Aorta (tissue), 5 donors: ENCODE measurements at regions not wholly inside any gene's neighbourhood (a gene's known extent, or its start where the extent isn't known, plus 50 kb on each side); places are given as distances from the start of the nearest gene placed in this dataset.
A peak's percentile ranks its signal among the peaks of the same experiment; 100 is the strongest.

ENCODE experiments used
- ATAC-seq: fragments of 200-7000 bp; cut with Tn5 transposase; one replicate; pipeline ENCODE4 v1.9.1; 2022; ENCODE audit warnings: moderate library complexity; ENCODE audit not compliant: low FRiP score
- DNase-seq, 2 donors: peaks; one replicate each; pipeline ENCODE4 v3.0.0-alpha.2; 2020
- H3K27ac ChIP-seq, 2 donors: one replicate each; pipeline ENCODE4 v1.5.1; 2013; ENCODE audit warnings: low read length in 2 of 2, mild to moderate bottlenecking in 2 of 2, moderate library complexity in 2 of 2, control low read depth in 1 of 2, inconsistent platforms in 1 of 2, low read depth in 1 of 2
- H3K27me3 ChIP-seq, 2 donors: one replicate each; pipeline ENCODE4 v1.6.1; 2013; ENCODE audit warnings: control low read depth in 1 of 2, low read length in 1 of 2, mild to moderate bottlenecking in 1 of 2, moderate library complexity in 1 of 2; ENCODE audit not compliant: insufficient read depth in 2 of 2, control insufficient read depth in 1 of 2
- H3K36me3 ChIP-seq, 2 donors: one replicate each; pipeline ENCODE4 v1.6.1; 2013; ENCODE audit warnings: control low read depth in 1 of 2, low read length in 1 of 2, mild to moderate bottlenecking in 1 of 2; ENCODE audit not compliant: insufficient read depth in 2 of 2, control insufficient read depth in 1 of 2
- H3K4me1 ChIP-seq, 2 donors: one replicate each; pipeline ENCODE4 v1.6.1; 2013; ENCODE audit warnings: low read length in 2 of 2, control low read depth in 1 of 2, mild to moderate bottlenecking in 1 of 2, moderate library complexity in 1 of 2; ENCODE audit not compliant: insufficient read depth in 2 of 2, control insufficient read depth in 1 of 2
- H3K4me3 ChIP-seq, 2 donors: one replicate each; pipeline ENCODE4 v1.5.1; 2013; ENCODE audit warnings: low read length in 2 of 2, control low read depth in 1 of 2, mild to moderate bottlenecking in 1 of 2
- H3K9me3 ChIP-seq: one replicate; pipeline ENCODE4 v1.6.1; 2013; ENCODE audit warnings: mild to moderate bottlenecking, low read length; ENCODE audit not compliant: control insufficient read depth
- WGBS, 2 donors: extraction: QIAGEN DNeasy Blood & Tissue Kit; methylation state at CpG; one replicate each; pipeline ENCODE4 v1.1.7; 2013; 5-methylcytosine and 5-hydroxymethylcytosine counted together
- intact Hi-C, 2 donors: fragments of 100-400 bp; cut with DNase I; formaldehyde crosslinking; loops; one replicate each; pipeline versions ENCODE4 v1.14.2 to v1.15.0; 2022
- donor health status: healthy with polysubstance abuse.
- donor health status: Bipolar disorder and iron deficiency.
- donor health status: DM: no; HTN: no; CAD: no.
- donor health status: DM: no; HTN: no; CAD: no.
- donor health status: DM: yes; HTN: yes; CAD: no.

- intact Hi-C loops, result no loop called here
- WGBS, 2 donors, result 75 to 83% methylated on average over 8 of the region's 8 CpGs
- ATAC-seq, result no peak
- H3K4me1 ChIP-seq, result no peaks in the 10 kb centered on the region
- no peak overlapping the region for H3K27ac ChIP-seq
- H3K27me3 ChIP-seq, result no peaks in the 10 kb centered on the region
- H3K9me3 ChIP-seq, result no peaks in the 10 kb centered on the region
- H3K4me3 ChIP-seq, result no peak overlapping the region
- no peak for DNase-seq
- H3K36me3 ChIP-seq, result no peaks in the 10 kb centered on the region
Observed at GRCh38 chr20:50436696-50437095, 73.5 kb upstream of the PTPN1 start.

DNA sequence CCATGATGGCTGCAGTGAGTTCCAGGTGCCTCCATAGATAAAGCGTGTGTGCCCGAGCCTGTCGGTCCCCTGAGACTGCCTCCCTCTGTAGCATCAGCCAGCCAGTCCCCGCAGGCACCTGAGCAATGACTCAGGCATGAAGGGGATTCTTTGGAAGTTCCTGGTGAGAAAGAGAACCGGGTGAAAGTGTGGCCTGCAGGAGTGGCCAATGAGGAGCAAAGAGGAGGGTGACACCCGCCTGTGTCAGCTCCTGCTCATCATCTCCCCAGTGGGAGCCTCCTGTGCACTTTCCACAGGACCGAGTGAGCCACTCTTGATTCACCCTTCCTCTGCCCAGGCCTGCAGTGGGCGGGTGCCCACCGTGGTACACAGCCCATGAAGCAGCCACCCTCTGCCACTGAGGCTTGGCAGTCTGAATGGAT, 71.2 kb upstream of the PTPN1 start:
- Histone ChIP-seq H3K36me3 (no peaks in the 10 kb centered on the region), H3K27me3 (no peaks in the 10 kb centered on the region), H3K4me3 (no peak overlapping the region), H3K9me3 (no peaks in the 10 kb centered on the region), H3K27ac (no peak overlapping the region), H3K4me1 (no peaks in the 10 kb centered on the region)
- intact Hi-C loops, result no loop called here
- 75 to 77% methylated on average over 8 to 9 of the region's 9 CpGs for WGBS, 2 donors
- ATAC-seq, result no peak
- peak in 1 of 2 donors; percentile 63 for DNase-seq

DNA sequence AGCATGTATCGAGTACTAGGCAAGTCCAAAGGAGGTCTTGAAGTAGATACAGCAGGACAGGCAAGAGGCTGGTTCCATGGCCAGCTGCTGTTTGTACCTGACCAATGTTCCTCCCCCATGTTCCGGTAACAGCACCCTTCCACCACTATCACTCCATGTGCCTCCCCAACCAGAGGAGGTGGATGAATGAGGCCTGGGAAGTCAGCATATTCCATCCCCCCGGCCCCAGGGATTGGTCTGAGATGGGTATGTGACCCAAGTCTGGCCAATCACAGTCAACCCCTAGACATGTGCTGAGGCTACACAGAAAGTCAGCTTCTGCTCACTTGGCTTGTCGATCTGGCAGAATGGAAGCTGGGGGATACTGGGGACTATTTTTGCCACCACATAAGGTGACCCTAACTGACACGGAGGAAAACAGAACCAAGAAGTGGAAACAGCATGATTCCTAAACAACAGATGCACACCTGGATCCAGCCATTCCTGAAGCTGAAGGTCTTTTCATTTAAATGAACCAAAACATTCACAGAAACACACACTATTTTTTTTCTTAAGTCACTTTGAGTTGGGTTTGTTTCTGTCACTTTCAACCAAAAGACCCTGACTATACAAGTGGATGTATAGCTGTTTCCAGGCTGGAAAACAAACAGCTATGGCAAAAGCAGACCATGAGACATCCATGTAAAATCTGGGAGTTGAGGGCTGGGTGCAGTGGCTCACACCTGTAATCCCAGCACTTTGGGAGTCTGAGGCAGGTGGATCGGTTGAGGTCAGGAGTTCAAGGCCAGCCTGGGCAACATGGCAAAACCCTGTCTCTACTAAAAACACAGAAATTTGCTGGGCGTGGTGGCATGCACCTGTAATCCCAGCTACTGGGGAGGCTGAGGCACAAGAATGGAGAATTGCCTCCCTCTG, 70.4 kb upstream of the PTPN1 start:
- DNase-seq (peak in 1 of 2 donors; percentile 45), ATAC-seq (no peak)
- intact Hi-C loops, result no loop called here
- Histone ChIP-seq H3K27ac (no peak overlapping the region), H3K4me3 (no peak overlapping the region), H3K9me3 (no peaks in the 10 kb centered on the region), H3K4me1 (no peaks in the 10 kb centered on the region), H3K36me3 (no peaks in the 10 kb centered on the region), H3K27me3 (no peaks in the 10 kb centered on the region)
- WGBS, 2 donors, result 95 to 99% methylated on average over 7 of the region's 7 CpGs

DNA sequence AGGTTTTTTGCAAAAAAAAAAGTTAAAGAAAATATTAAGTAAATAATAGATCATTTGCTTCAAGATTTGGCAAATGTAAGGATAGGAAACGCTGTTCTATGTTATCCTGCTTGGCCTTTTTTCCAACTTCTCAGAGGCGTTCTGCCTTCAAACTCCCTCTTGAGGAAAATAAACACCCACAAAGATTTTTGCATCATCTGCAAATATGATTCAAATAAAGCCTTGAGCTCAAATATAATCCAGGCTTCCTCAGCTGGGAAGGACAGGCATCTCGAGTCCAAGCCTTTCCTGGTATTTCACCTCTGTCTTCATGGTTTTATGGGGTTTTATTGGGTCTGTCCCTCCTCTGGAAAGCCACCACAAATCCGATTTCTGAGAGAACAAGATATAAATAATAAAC, 67.7 kb upstream of the PTPN1 start:
- Histone ChIP-seq H3K9me3 (no peaks in the 10 kb centered on the region), H3K4me3 (no peak overlapping the region), H3K36me3 (no peaks in the 10 kb centered on the region), H3K27me3 (no peaks in the 10 kb centered on the region), H3K4me1 (no peaks in the 10 kb centered on the region), H3K27ac (no peak overlapping the region)
- intact Hi-C loops, result no loop called here
- ATAC-seq (no peak), DNase-seq (no peak)
- 41 to 50% methylated on average over 4 of the region's 4 CpGs for WGBS, 2 donors

GRCh38 chr20:50445354-50446151, 64.6 kb upstream of the PTPN1 start:
- Histone ChIP-seq H3K36me3 (no peaks in the 10 kb centered on the region), H3K27me3 (no peaks in the 10 kb centered on the region), H3K9me3 (no peaks in the 10 kb centered on the region), H3K4me1 (no peaks in the 10 kb centered on the region), H3K4me3 (no peak overlapping the region), H3K27ac (no peak overlapping the region)
- 93 to 94% methylated on average over 13 of the region's 13 CpGs for whole genome bisulfite sequencing, 2 donors
- ATAC-seq (no peak), DNase-seq (peak; percentile 19 to 22)
- intact Hi-C loops, result no loop called here

DNA sequence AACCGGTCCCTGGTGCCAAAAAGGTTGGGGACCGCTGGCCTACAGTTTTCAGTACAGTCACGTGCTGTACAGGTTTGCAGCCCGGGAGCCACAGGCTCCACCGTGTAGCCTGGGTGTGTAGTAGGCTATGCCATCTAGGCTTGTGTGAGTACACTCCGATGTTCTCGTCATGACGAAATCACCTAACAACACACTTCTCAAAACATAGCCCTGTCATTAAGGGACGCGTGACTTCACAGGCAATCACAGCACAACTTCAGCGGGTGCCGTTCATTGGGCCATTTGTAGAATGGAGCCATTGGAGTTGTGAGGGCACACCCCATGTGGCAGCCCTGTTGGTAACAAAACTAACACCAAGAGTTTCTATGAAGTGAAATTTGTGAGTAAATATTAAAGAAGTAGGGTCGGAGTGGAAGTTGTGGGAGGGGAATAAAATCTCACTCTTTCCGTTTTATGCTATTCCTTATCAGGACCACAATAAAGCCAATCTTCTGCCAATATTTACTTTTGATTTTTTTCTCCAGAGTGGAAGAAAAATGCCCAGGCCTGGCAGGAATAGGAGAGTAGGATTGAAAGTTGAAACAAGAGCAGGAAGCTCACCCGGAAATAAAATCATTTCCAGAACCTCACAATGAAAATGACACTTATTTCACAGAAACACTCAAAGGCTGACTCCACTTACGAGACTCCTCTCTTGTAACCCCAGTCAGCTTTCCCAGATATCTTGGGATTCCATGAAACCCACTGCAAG, 63.7 kb upstream of the PTPN1 start:
- intact Hi-C loops, result no loop called here
- Histone ChIP-seq H3K27me3 (no peaks in the 10 kb centered on the region), H3K4me3 (no peak overlapping the region), H3K9me3 (no peaks in the 10 kb centered on the region), H3K4me1 (no peaks in the 10 kb centered on the region), H3K27ac (no peak overlapping the region), H3K36me3 (no peaks in the 10 kb centered on the region)
- ATAC-seq (peak; percentile 31), DNase-seq (peak; percentile 27 to 41)
- 69 to 74% methylated on average over 16 of the region's 16 CpGs for WGBS, 2 donors

GRCh38 chr20:50447102-50447804, 62.9 kb upstream of the PTPN1 start:
- no peaks in the 10 kb centered on the region for H3K27me3 ChIP-seq
- no peaks in the 10 kb centered on the region for H3K4me1 ChIP-seq
- no peaks in the 10 kb centered on the region for H3K9me3 ChIP-seq
- no peaks in the 10 kb centered on the region for H3K36me3 ChIP-seq
- intact Hi-C loops, result no loop called here
- 83 to 90% methylated on average over 6 of the region's 6 CpGs for WGBS, 2 donors
- H3K4me3 ChIP-seq, result no peak overlapping the region
- no peak for ATAC-seq
- H3K27ac ChIP-seq, result no peak overlapping the region
- DNase-seq, result peak; percentile 11 to 51

DNA sequence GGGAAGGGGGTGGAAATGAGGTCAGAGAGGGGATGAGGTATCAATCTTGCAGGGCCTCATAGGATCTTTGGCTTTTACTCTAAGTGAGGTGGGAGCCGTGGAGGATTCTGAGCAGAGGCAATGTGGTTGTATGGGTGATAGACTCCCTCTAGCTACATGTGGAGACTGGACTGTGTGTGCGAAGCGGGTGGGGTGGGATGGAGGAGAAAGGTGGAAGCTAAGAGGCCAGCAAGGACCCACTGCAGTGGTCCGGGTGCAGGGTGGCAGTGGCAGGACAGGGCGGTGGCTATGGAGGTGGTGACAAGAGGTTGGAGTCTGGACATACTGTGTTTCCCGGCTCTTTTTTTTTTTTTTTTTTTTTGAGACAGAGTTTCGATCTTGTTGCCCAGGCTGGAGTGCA, 62.4 kb upstream of the PTPN1 start:
- intact Hi-C loops, result no loop called here
- Histone ChIP-seq H3K27ac (no peak overlapping the region), H3K36me3 (no peaks in the 10 kb centered on the region), H3K4me3 (no peak overlapping the region), H3K9me3 (no peaks in the 10 kb centered on the region), H3K4me1 (no peaks in the 10 kb centered on the region), H3K27me3 (no peaks in the 10 kb centered on the region)
- WGBS, 2 donors, result 92 to 93% methylated on average over 6 to 7 of the region's 7 CpGs
- DNase-seq, result peak; percentile 30 to 32
- no peak for ATAC-seq
